Stomach (tissue), 4 donors: ENCODE measurements at regions not wholly inside any gene's neighbourhood (a gene's known extent, or its start where the extent isn't known, plus 50 kb on each side); places are given as distances from the start of the nearest gene placed in this dataset.

Source experiments
- POLR2A ChIP-seq, 4 donors: fragments of 450-650 bp; IDR thresholded peaks; one replicate each; pipeline ENCODE4 v1.6.1; 2016; ENCODE audit warnings: antibody characterized with exemption in 4 of 4, control low read depth in 2 of 4, mild to moderate bottlenecking in 1 of 4, moderate library complexity in 1 of 4
- TF ChIP-seq, protein P1 (sequence below), 7 experiments: fragments of 450-650 bp in 4 of 7; fragments of 200-600 bp in 3 of 7; sonication (generic) in 3 of 7; IDR thresholded peaks; one replicate each; pipeline ENCODE4 v1.5.1; 2016 to 2019; ENCODE audit warnings: antibody characterized with exemption in 7 of 7, control low read depth in 2 of 7, mild to moderate bottlenecking in 1 of 7

DNA sequence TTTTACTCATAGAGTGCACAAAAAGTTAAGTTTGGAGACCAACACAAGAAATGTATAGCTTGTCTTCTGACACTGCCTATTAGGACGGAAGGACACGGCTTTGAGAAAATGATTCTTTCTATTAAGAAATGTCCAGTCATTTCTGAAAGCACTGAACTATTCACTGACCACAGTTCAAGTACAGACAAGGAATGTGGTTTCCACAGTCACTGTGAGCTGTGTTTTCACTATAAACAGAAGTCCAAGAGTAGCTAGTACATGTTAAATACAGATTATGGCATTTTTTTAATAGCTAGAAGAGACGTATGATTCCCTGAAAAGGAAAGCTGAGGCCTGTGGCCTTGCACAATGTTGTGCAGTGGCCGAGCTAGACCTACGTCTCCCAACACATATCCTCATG, 115.1 kb upstream of the GPM6A start:
- TF ChIP-seq, protein P1, sequence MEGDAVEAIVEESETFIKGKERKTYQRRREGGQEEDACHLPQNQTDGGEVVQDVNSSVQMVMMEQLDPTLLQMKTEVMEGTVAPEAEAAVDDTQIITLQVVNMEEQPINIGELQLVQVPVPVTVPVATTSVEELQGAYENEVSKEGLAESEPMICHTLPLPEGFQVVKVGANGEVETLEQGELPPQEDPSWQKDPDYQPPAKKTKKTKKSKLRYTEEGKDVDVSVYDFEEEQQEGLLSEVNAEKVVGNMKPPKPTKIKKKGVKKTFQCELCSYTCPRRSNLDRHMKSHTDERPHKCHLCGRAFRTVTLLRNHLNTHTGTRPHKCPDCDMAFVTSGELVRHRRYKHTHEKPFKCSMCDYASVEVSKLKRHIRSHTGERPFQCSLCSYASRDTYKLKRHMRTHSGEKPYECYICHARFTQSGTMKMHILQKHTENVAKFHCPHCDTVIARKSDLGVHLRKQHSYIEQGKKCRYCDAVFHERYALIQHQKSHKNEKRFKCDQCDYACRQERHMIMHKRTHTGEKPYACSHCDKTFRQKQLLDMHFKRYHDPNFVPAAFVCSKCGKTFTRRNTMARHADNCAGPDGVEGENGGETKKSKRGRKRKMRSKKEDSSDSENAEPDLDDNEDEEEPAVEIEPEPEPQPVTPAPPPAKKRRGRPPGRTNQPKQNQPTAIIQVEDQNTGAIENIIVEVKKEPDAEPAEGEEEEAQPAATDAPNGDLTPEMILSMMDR (IDR thresholded peaks at IDR 0.05), result no peak
- no peak for TF ChIP-seq POLR2A (IDR thresholded peaks at IDR 0.05)
